ENCODE measurements at regions not wholly inside any gene's neighbourhood (a gene's known extent, or its start where the extent isn't known, plus 50 kb on each side); places are given as distances from the start of the nearest gene placed in this dataset.

DNA sequence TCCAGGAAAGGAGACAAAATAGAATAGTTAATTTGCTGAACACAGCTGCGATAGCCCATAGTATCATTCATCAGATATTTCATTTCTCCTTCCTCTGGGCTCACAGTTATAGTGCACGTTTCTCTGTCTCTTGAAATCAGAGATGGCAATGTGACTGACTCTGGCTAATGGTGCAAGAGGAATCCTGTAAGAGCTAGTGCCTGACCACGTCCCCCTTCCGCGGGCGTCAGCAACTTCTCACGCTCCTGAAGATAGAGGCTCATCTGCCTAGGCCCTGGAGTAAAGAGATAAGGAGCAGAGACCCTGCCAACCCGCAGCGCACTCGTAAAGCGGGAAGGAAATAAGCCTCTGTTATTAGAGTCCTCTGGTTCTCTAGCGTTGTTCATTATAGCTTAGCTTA lies 391.8 kb downstream of the VPS13C start:
- in situ Hi-C loops (cut with MboI; ENCODE audit: low sequenced_read_pairs) = no loop called here
- no TSS peak for BruUV-seq (replicated peaks)
- Histone ChIP-seq H4K91ac (ENCODE audit: insufficient read depth, low read depth, low read length) (no peak overlapping the region), H2BK120ac (ENCODE audit: low read depth, low read length) (no peak overlapping the region), H2BK15ac (ENCODE audit: low read depth, low read length) (no peak overlapping the region), H3K4ac (ENCODE audit: low read depth, low read length) (no peak overlapping the region), H4K20me1 (ENCODE audit: insufficient read depth, low read length) (no peaks in the 10 kb centered on the region), H3K27ac (ENCODE audit: insufficient read depth, low read length) (no peak overlapping the region), H3K27me3 (ENCODE audit: control insufficient read depth, insufficient read depth, low read length) (no peaks in the 10 kb centered on the region), H2BK5ac (ENCODE audit: low read depth, low read length, poor library complexity, severe bottlenecking) (no peak overlapping the region), H3K18ac (ENCODE audit: low read depth, low read length) (no peak overlapping the region), H3K79me1 (ENCODE audit: low read depth in 1 of 2, low read length in 2 of 2) (no peaks in the 10 kb centered on the region), H3K9me3 (ENCODE audit: control insufficient read depth, insufficient read depth, low read length) (no peaks in the 10 kb centered on the region), H3K9ac (ENCODE audit: low read depth, low read length) (no peak overlapping the region), H3K4me2 (ENCODE audit: low read depth, low read length) (no peak overlapping the region), H3K4me1 (ENCODE audit: control insufficient read depth, insufficient read depth, low read length) (no peaks in the 10 kb centered on the region), H3K9me1 (ENCODE audit: insufficient read depth, low read length) (no peaks in the 10 kb centered on the region), H2AK9ac (replicated peaks; ENCODE audit: low read depth, low read length, poor library complexity) (no peak overlapping the region), H3K23ac (ENCODE audit: low read depth, low read length) (no peak overlapping the region), H3K36me3 (ENCODE audit: control insufficient read depth, insufficient read depth, low read length) (no peaks in the 10 kb centered on the region), H3K14ac (replicated peaks; ENCODE audit: low read depth, low read length) (no peak overlapping the region), H3K4me3 (ENCODE audit: insufficient read depth, low read depth, low read length) (no peak overlapping the region), H4K5ac (ENCODE audit: low read depth, low read length) (no peak overlapping the region), H2BK20ac (ENCODE audit: low read depth, low read length) (no peak overlapping the region), H3K56ac (ENCODE audit: extremely low read depth, insufficient read depth, low read length) (no peak overlapping the region), H2AFZ (replicated peaks; ENCODE audit: low read length, poor library complexity) (no peak overlapping the region), H4K8ac (ENCODE audit: low read depth in 2 of 2, low read length in 2 of 2) (no peak overlapping the region), H2AK5ac (ENCODE audit: low read depth, low read length) (no peak overlapping the region)
- 85% methylated on average over 4 of the region's 12 CpGs; no CpG with 5 or more reads in 1 of the 2 experiments for WGBS, 2 experiments (ENCODE audit: extremely low coverage in 2 of 2, insufficient read length in 1 of 2)
- DNase-seq (no peak), ATAC-seq (ENCODE audit: low read depth) (no peak)
- TF ChIP-seq, protein P1, sequence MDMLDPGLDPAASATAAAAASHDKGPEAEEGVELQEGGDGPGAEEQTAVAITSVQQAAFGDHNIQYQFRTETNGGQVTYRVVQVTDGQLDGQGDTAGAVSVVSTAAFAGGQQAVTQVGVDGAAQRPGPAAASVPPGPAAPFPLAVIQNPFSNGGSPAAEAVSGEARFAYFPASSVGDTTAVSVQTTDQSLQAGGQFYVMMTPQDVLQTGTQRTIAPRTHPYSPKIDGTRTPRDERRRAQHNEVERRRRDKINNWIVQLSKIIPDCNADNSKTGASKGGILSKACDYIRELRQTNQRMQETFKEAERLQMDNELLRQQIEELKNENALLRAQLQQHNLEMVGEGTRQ (IDR thresholded peaks at IDR 0.05; ENCODE audit: low read depth, low read length) = no peak
- TF ChIP-seq MAZ (IDR thresholded peaks at IDR 0.05; ENCODE audit: borderline replicate concordance, low read depth, low read length) (no peak), RFX5 (IDR thresholded peaks at IDR 0.05; ENCODE audit: low read depth, low read length) (no peak), CHD1 (IDR thresholded peaks at IDR 0.05; ENCODE audit: low read depth, low read length) (no peak), MXI1 (IDR thresholded peaks at IDR 0.05; ENCODE audit: borderline replicate concordance, low read depth, low read length) (no peak), SMC3 (IDR thresholded peaks at IDR 0.05; ENCODE audit: low read depth, low read length) (no peak), CEBPB (IDR thresholded peaks at IDR 0.05; ENCODE audit: low read depth, low read length) (no peak), MAFK (IDR thresholded peaks at IDR 0.05; ENCODE audit: low read depth, low read length) (no peak), POLR2A (IDR thresholded peaks at IDR 0.05; ENCODE audit: low read depth, low read length) (no peak), NFE2L2 (IDR thresholded peaks at IDR 0.05; ENCODE audit: low read depth, low read length) (no peak), RCOR1 (IDR thresholded peaks at IDR 0.05; ENCODE audit: insufficient replicate concordance, low read length) (no peak), RAD21 (IDR thresholded peaks at IDR 0.05; ENCODE audit: low read length) (no peak), BHLHE40 (IDR thresholded peaks at IDR 0.05; ENCODE audit: low read depth, low read length) (no peak)
- TF ChIP-seq, protein P2, sequence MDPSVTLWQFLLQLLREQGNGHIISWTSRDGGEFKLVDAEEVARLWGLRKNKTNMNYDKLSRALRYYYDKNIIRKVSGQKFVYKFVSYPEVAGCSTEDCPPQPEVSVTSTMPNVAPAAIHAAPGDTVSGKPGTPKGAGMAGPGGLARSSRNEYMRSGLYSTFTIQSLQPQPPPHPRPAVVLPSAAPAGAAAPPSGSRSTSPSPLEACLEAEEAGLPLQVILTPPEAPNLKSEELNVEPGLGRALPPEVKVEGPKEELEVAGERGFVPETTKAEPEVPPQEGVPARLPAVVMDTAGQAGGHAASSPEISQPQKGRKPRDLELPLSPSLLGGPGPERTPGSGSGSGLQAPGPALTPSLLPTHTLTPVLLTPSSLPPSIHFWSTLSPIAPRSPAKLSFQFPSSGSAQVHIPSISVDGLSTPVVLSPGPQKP (IDR thresholded peaks at IDR 0.05; ENCODE audit: borderline replicate concordance, low read depth, low read length) = no peak
- TF ChIP-seq, protein P3, sequence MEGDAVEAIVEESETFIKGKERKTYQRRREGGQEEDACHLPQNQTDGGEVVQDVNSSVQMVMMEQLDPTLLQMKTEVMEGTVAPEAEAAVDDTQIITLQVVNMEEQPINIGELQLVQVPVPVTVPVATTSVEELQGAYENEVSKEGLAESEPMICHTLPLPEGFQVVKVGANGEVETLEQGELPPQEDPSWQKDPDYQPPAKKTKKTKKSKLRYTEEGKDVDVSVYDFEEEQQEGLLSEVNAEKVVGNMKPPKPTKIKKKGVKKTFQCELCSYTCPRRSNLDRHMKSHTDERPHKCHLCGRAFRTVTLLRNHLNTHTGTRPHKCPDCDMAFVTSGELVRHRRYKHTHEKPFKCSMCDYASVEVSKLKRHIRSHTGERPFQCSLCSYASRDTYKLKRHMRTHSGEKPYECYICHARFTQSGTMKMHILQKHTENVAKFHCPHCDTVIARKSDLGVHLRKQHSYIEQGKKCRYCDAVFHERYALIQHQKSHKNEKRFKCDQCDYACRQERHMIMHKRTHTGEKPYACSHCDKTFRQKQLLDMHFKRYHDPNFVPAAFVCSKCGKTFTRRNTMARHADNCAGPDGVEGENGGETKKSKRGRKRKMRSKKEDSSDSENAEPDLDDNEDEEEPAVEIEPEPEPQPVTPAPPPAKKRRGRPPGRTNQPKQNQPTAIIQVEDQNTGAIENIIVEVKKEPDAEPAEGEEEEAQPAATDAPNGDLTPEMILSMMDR (conservative IDR thresholded peaks at IDR 0.05; ENCODE audit: low read depth, low read length) = no peak
- dilution Hi-C loops (cut with HindIII; ENCODE audit: low sequenced_read_pairs, unreplicated experiment) = no loop called here
- POLR2A ChIA-PET (ENCODE audit: unreplicated experiment) = no interaction called here
- intact Hi-C loops (cut with micrococcal nuclease) = no loop called here
- CTCF ChIA-PET = no interaction called here
